HG03175 (cell line): ENCODE measurements at regions not wholly inside any gene's neighbourhood (a gene's known extent, or its start where the extent isn't known, plus 50 kb on each side); places are given as distances from the start of the nearest gene placed in this dataset.

Experiments used
- ATAC-seq: cut with Tn5 transposase; IDR thresholded peaks from one replicate; pipeline ENCODE4 v1.9.1; 2021; ENCODE audit warnings: mild to moderate bottlenecking, moderate library complexity; ENCODE audit not compliant: unreplicated experiment

- no peak for ATAC-seq
Measured at GRCh38 chr4:35247047-35247446, 997.3 kb downstream of the ARAP2 start.

GRCh38 chr4:35250331-35250730 is 994.0 kb downstream of the ARAP2 start:
- no peak for ATAC-seq

GRCh38 chr4:35250761-35251160 is 993.6 kb downstream of the ARAP2 start:
- no peak for ATAC-seq

- ATAC-seq, result no peak
Measured at GRCh38 chr4:35252071-35252470, 992.2 kb downstream of the ARAP2 start.

- ATAC-seq, result no peak
Measured at GRCh38 chr4:35252866-35253265, 991.4 kb downstream of the ARAP2 start.

GRCh38 chr4:35253331-35253730 is 991.0 kb downstream of the ARAP2 start:
- ATAC-seq, result no peak

GRCh38 chr4:35286434-35286833 is 957.9 kb downstream of the ARAP2 start:
- ATAC-seq, result no peak

- ATAC-seq, result no peak
Measured at GRCh38 chr4:35300996-35301774, 943.1 kb downstream of the ARAP2 start.

- no peak for ATAC-seq
Measured at GRCh38 chr4:35315419-35315818, 928.9 kb downstream of the ARAP2 start.

- ATAC-seq, result no peak
Measured at GRCh38 chr4:35325908-35326453, 918.3 kb downstream of the ARAP2 start.

- no peak for ATAC-seq
Measured at GRCh38 chr4:35342833-35343232, 901.5 kb downstream of the ARAP2 start.

GRCh38 chr4:35347276-35347675 is 897.0 kb downstream of the ARAP2 start:
- ATAC-seq, result no peak

GRCh38 chr4:35358001-35358584 is 886.2 kb downstream of the ARAP2 start:
- ATAC-seq, result no peak

- no peak for ATAC-seq
Measured at GRCh38 chr4:35364321-35364870, 879.9 kb downstream of the ARAP2 start.

GRCh38 chr4:35365186-35365585 is 879.1 kb downstream of the ARAP2 start:
- ATAC-seq, result no peak

- ATAC-seq, result no peak
Measured at GRCh38 chr4:35399912-35400311, 844.4 kb downstream of the ARAP2 start.

GRCh38 chr4:35423104-35423503 is 821.2 kb downstream of the ARAP2 start:
- no peak for ATAC-seq

GRCh38 chr4:35447474-35447873 is 796.8 kb downstream of the ARAP2 start:
- no peak for ATAC-seq

- no peak for ATAC-seq
Measured at GRCh38 chr4:35459045-35459444, 785.3 kb downstream of the ARAP2 start.

GRCh38 chr4:35461931-35462659 is 782.2 kb downstream of the ARAP2 start:
- no peak for ATAC-seq

GRCh38 chr4:35463251-35463952 is 780.9 kb downstream of the ARAP2 start:
- ATAC-seq, result no peak
